ENCODE measurements at regions not wholly inside any gene's neighbourhood (a gene's known extent, or its start where the extent isn't known, plus 50 kb on each side); places are given as distances from the start of the nearest gene placed in this dataset.

DNA sequence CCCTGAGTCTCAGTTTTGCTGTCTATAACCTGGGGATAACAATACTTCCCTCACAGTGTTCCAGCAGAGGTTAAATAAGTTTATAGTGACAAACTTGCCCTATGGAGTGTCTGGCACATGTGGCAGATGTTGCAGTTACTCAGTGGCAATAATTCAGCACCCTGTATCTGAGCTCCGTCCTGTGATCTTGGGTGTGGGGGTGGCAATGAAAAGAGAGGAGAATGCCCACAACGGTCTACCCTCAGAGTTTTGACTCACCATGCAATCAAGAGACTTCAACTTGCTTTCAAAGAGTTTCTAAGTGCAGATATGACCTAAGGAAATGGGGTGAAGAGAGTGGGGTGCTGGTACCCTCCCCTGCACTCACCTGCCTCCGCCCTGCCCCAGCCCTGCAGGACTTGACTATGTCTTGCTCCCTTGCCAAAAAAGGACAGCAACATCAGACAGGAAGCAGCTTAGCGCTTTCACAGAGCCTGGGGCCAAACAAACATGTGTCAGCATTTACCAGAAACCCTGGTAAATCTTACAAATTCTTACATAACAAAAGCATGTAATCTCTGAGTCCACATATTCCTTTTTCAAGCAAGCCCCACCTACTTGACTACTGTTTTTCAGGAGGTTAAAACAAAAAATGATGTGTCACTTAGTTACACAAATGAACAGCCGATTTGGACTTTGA is 185.1 kb upstream of the CAMK1G start:
- Histone ChIP-seq H3K36me3 (ENCODE audit: control insufficient read depth in 1 of 2, insufficient read depth in 2 of 2, low read length in 2 of 2) (no peaks in the 10 kb centered on the region), H3K79me1 (ENCODE audit: low read length) (peaks cover 21% of the 10 kb centered on the region), H3K18ac (ENCODE audit: low read length) (peak overlapping the region; percentile 60), H3K9me3 (ENCODE audit: insufficient read depth, low read depth, low read length) (no peaks in the 10 kb centered on the region), H2AFZ (ENCODE audit: insufficient read depth, low read length, poor library complexity) (no peak overlapping the region), H2BK5ac (ENCODE audit: low read depth, low read length, poor library complexity) (peak overlapping the region; percentile 83), H3K23ac (ENCODE audit: low read length) (no peak overlapping the region), H3K27me3 (ENCODE audit: insufficient read depth, low read length) (no peaks in the 10 kb centered on the region), H2BK12ac (ENCODE audit: low read length) (peak overlapping the region; percentile 80), H3K27ac (ENCODE audit: low read depth, low read length) (peak overlapping the region; percentile 15), H3K4me2 (ENCODE audit: low read length) (no peak overlapping the region), H3K4me3 (ENCODE audit: low read depth, low read length) (no peak overlapping the region), H3K4me1 (ENCODE audit: control insufficient read depth in 1 of 2, insufficient read depth in 2 of 2, low read length in 2 of 2) (peaks cover 18 to 28% of the 10 kb centered on the region in 2 experiments), H4K91ac (ENCODE audit: low read depth, low read length) (peak overlapping the region; percentile 98), H3K4ac (ENCODE audit: low read depth, low read length) (peak overlapping the region; percentile 48), H3K9ac (ENCODE audit: low read length) (no peak overlapping the region), H4K8ac (ENCODE audit: low read depth, low read length) (peak overlapping the region; percentile 84), H3K14ac (ENCODE audit: low read length) (peak overlapping the region; percentile 96), H2BK120ac (ENCODE audit: insufficient read depth, low read length, poor library complexity) (peak overlapping the region; percentile 98), H2AK5ac (ENCODE audit: low read length) (peak overlapping the region; percentile 99), H3K79me2 (ENCODE audit: control insufficient read depth, insufficient read depth, low read length, poor library complexity) (peaks cover 2% of the 10 kb centered on the region), H4K12ac (ENCODE audit: low read depth, low read length) (no peak overlapping the region)
- WGBS (ENCODE audit: extremely low coverage, insufficient coverage, insufficient read length), result no CpG with 5 or more reads among the region's 5 CpGs
- DNase-seq, result peak; percentile 83 to 89

DNA sequence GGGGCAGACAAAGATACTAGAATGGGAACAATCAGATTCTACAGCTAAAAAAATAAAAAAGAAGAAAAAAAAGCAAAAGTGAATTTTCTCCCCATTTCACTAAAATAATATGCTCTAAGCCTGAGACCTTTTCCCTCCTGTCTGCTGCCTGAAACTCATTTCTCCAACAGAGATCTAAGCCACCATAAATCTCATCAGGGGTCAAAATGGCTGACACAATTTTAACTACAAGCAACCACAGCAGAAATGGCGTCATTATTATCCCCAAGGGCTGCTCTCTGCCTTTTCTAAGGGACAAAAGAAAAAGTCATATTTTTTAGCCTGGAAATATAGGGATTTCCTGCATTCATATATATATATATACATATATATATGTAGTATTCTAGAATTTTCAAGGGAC is 183.7 kb upstream of the CAMK1G start:
- H3K36me3 ChIP-seq (ENCODE audit: control insufficient read depth in 1 of 2, insufficient read depth in 2 of 2, low read length in 2 of 2), result no peaks in the 10 kb centered on the region

DNA sequence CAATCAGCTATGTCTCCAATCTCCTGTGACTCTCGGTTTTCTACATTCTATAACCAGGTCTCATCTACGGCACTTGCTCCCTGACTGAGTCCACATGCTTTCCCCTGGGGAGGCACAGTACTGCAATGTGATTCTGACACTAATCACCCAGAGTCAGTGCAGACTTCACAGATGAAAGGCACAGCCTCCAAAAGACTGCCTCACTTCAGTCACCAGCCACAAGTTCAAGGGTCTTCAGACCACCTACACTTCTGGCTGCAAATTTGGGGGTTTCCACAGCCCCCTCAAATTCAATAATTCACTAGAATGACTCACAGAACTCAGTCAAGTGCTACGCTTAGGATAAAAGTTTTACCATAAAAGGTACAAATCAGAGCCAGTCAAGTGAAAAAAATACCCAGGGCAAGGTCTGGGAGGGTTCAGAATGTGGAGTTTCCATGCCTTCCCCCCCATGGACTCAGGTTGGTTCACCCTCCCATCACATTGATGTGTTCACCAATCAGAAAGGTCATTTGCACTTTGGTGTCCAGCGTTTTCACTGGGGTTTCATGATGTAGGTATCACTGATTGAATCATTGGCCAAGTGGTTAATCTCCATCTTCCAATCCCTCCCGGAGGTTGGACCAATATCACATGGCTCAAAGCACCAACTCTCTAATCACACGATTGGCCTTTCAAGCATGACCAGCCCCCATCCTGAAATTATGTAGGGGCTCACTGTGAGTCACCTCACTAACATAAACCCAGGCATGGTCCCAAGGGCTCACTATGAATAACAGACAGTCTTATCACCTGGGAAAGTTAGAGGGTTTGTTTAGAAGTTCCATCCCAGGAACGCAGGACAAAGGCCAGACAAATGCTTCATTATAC is 182.9 kb upstream of the CAMK1G start:
- Histone ChIP-seq H2AFZ (ENCODE audit: insufficient read depth, low read length, poor library complexity) (no peak overlapping the region), H2AK5ac (ENCODE audit: low read length) (peak overlapping the region; percentile 39), H3K23ac (ENCODE audit: low read length) (peak overlapping the region; percentile 37), H2BK12ac (ENCODE audit: low read length) (peak overlapping the region; percentile 41), H3K27me3 (ENCODE audit: insufficient read depth, low read length) (no peaks in the 10 kb centered on the region), H4K12ac (ENCODE audit: low read depth, low read length) (no peak overlapping the region), H3K14ac (ENCODE audit: low read length) (peak overlapping the region; percentile 2), H3K4me2 (ENCODE audit: low read length) (no peak overlapping the region), H4K91ac (ENCODE audit: low read depth, low read length) (peak overlapping the region; percentile 55), H3K27ac (ENCODE audit: low read depth, low read length) (no peak overlapping the region), H3K4ac (ENCODE audit: low read depth, low read length) (no peak overlapping the region), H2BK120ac (ENCODE audit: insufficient read depth, low read length, poor library complexity) (peak overlapping the region; percentile 56), H3K4me3 (ENCODE audit: low read depth, low read length) (no peak overlapping the region), H3K18ac (ENCODE audit: low read length) (no peak overlapping the region), H4K8ac (ENCODE audit: low read depth, low read length) (peak overlapping the region; percentile 36), H3K79me2 (ENCODE audit: control insufficient read depth, insufficient read depth, low read length, poor library complexity) (peaks cover 2% of the 10 kb centered on the region), H3K9ac (ENCODE audit: low read length) (no peak overlapping the region), H3K9me3 (ENCODE audit: insufficient read depth, low read depth, low read length) (no peaks in the 10 kb centered on the region), H3K36me3 (ENCODE audit: control insufficient read depth in 1 of 2, insufficient read depth in 2 of 2, low read length in 2 of 2) (no peaks in the 10 kb centered on the region), H3K4me1 (ENCODE audit: control insufficient read depth in 1 of 2, insufficient read depth in 2 of 2, low read length in 2 of 2) (peaks cover 19 to 30% of the 10 kb centered on the region in 2 experiments), H3K79me1 (ENCODE audit: low read length) (peaks cover 24% of the 10 kb centered on the region), H2BK5ac (ENCODE audit: low read depth, low read length, poor library complexity) (no peak overlapping the region)
- WGBS (ENCODE audit: extremely low coverage, insufficient coverage, insufficient read length), result no CpG with 5 or more reads among the region's 7 CpGs
- DNase-seq, result no peak

More for the DNA sequence above, 183.7 kb upstream of the CAMK1G start:
- Histone ChIP-seq H3K4ac (ENCODE audit: low read depth, low read length) (no peak overlapping the region), H3K9me3 (ENCODE audit: insufficient read depth, low read depth, low read length) (no peaks in the 10 kb centered on the region), H2AK5ac (ENCODE audit: low read length) (peak overlapping the region; percentile 2), H2BK5ac (ENCODE audit: low read depth, low read length, poor library complexity) (peak overlapping the region; percentile 28), H3K4me2 (ENCODE audit: low read length) (no peak overlapping the region), H3K9ac (ENCODE audit: low read length) (no peak overlapping the region), H3K79me1 (ENCODE audit: low read length) (peaks cover 21% of the 10 kb centered on the region), H4K91ac (ENCODE audit: low read depth, low read length) (peak overlapping the region; percentile 41), H3K4me3 (ENCODE audit: low read depth, low read length) (no peak overlapping the region), H2BK120ac (ENCODE audit: insufficient read depth, low read length, poor library complexity) (peak overlapping the region; percentile 4), H3K23ac (ENCODE audit: low read length) (no peak overlapping the region), H3K14ac (ENCODE audit: low read length) (peak overlapping the region; percentile 2), H2AFZ (ENCODE audit: insufficient read depth, low read length, poor library complexity) (no peak overlapping the region), H3K4me1 (ENCODE audit: control insufficient read depth in 1 of 2, insufficient read depth in 2 of 2, low read length in 2 of 2) (peaks cover 20 to 31% of the 10 kb centered on the region in 2 experiments), H3K18ac (ENCODE audit: low read length) (no peak overlapping the region), H2BK12ac (ENCODE audit: low read length) (peak overlapping the region; percentile 64), H4K12ac (ENCODE audit: low read depth, low read length) (no peak overlapping the region), H3K27ac (ENCODE audit: low read depth, low read length) (no peak overlapping the region), H3K27me3 (ENCODE audit: insufficient read depth, low read length) (no peaks in the 10 kb centered on the region), H3K79me2 (ENCODE audit: control insufficient read depth, insufficient read depth, low read length, poor library complexity) (peaks cover 2% of the 10 kb centered on the region), H4K8ac (ENCODE audit: low read depth, low read length) (no peak overlapping the region)
- DNase-seq, result no peak
- no CpG with 5 or more reads among the region's 1 CpG for WGBS (ENCODE audit: extremely low coverage, insufficient coverage, insufficient read length)

DNA sequence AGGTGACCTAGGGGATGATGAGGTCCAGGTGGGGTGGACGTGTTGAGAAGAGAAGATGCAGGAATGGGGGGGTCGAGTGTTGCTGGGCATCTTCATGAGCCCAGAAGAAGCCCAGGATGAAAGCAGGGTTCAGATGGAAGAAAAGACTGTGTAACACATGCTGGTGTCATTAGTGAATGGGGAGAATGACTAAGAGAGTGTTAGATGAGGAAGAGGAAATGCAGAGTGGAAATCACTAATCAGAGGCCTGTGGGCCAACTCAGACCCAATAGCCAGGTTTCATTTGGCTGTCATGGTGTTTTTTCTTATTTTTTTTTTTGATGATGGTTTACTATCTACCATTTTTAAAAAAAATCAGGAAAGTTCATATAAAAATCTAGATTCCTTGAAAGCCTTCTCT is 180.8 kb upstream of the CAMK1G start:
- H3K4ac ChIP-seq (ENCODE audit: low read depth, low read length), result no peak overlapping the region
- peak overlapping the region; percentile 1 for H2BK120ac ChIP-seq (ENCODE audit: insufficient read depth, low read length, poor library complexity)
- no peaks in the 10 kb centered on the region for H3K27me3 ChIP-seq (ENCODE audit: insufficient read depth, low read length)
- H4K12ac ChIP-seq (ENCODE audit: low read depth, low read length), result no peak overlapping the region
- no peak overlapping the region for H3K23ac ChIP-seq (ENCODE audit: low read length)
- peaks cover 25% of the 10 kb centered on the region for H3K79me1 ChIP-seq (ENCODE audit: low read length)
- peaks cover 2% of the 10 kb centered on the region for H3K79me2 ChIP-seq (ENCODE audit: control insufficient read depth, insufficient read depth, low read length, poor library complexity)
- H3K14ac ChIP-seq (ENCODE audit: low read length), result no peak overlapping the region
- H3K27ac ChIP-seq (ENCODE audit: low read depth, low read length), result no peak overlapping the region
- H4K91ac ChIP-seq (ENCODE audit: low read depth, low read length), result no peak overlapping the region
- H3K4me2 ChIP-seq (ENCODE audit: low read length), result no peak overlapping the region
- H3K9me3 ChIP-seq (ENCODE audit: insufficient read depth, low read depth, low read length), result no peaks in the 10 kb centered on the region
- no peak overlapping the region for H3K18ac ChIP-seq (ENCODE audit: low read length)
- no peak overlapping the region for H3K9ac ChIP-seq (ENCODE audit: low read length)
- H2AFZ ChIP-seq (ENCODE audit: insufficient read depth, low read length, poor library complexity), result no peak overlapping the region
- H4K8ac ChIP-seq (ENCODE audit: low read depth, low read length), result no peak overlapping the region
- no CpG with 5 or more reads among the region's 2 CpGs for WGBS (ENCODE audit: extremely low coverage, insufficient coverage, insufficient read length)
- H3K4me1 ChIP-seq (ENCODE audit: control insufficient read depth in 1 of 2, insufficient read depth in 2 of 2, low read length in 2 of 2), result peaks cover 22 to 31% of the 10 kb centered on the region in 2 experiments
- no peaks in the 10 kb centered on the region for H3K36me3 ChIP-seq (ENCODE audit: control insufficient read depth in 1 of 2, insufficient read depth in 2 of 2, low read length in 2 of 2)
- H2BK5ac ChIP-seq (ENCODE audit: low read depth, low read length, poor library complexity), result no peak overlapping the region
- H2BK12ac ChIP-seq (ENCODE audit: low read length), result no peak overlapping the region
- no peak overlapping the region for H2AK5ac ChIP-seq (ENCODE audit: low read length)
- no peak for DNase-seq
- H3K4me3 ChIP-seq (ENCODE audit: low read depth, low read length), result no peak overlapping the region
